Breast epithelium (tissue), 3 donors: ENCODE measurements at regions not wholly inside any gene's neighbourhood (a gene's known extent, or its start where the extent isn't known, plus 50 kb on each side); places are given as distances from the start of the nearest gene placed in this dataset.

ENCODE experiments used
- POLR2A ChIP-seq: fragments of 450-650 bp; IDR thresholded peaks from one replicate; pipeline ENCODE4 v1.6.1; 2016; ENCODE audit warnings: antibody characterized with exemption, mild to moderate bottlenecking, moderate library complexity
- POLR2AphosphoS5 ChIP-seq, 3 donors: sonication (generic); formaldehyde crosslinking; IDR thresholded peaks; one replicate each; pipeline ENCODE4 v1.6.1; 2017; ENCODE audit warnings: antibody characterized with exemption in 3 of 3
- TF ChIP-seq, protein P1 (sequence below), 3 donors: fragments of 450-650 bp; IDR thresholded peaks; one replicate each; pipeline ENCODE4 v1.5.1; 2016 to 2017; ENCODE audit warnings: antibody characterized with exemption in 3 of 3, mild to moderate bottlenecking in 3 of 3, moderate library complexity in 3 of 3

GRCh38 chr2:171235262-171235881 is 74.7 kb upstream of the TLK1 start:
- TF ChIP-seq POLR2A (no peak), POLR2AphosphoS5 (IDR thresholded peaks at IDR 0.05) (no peak)
- TF ChIP-seq, protein P1, sequence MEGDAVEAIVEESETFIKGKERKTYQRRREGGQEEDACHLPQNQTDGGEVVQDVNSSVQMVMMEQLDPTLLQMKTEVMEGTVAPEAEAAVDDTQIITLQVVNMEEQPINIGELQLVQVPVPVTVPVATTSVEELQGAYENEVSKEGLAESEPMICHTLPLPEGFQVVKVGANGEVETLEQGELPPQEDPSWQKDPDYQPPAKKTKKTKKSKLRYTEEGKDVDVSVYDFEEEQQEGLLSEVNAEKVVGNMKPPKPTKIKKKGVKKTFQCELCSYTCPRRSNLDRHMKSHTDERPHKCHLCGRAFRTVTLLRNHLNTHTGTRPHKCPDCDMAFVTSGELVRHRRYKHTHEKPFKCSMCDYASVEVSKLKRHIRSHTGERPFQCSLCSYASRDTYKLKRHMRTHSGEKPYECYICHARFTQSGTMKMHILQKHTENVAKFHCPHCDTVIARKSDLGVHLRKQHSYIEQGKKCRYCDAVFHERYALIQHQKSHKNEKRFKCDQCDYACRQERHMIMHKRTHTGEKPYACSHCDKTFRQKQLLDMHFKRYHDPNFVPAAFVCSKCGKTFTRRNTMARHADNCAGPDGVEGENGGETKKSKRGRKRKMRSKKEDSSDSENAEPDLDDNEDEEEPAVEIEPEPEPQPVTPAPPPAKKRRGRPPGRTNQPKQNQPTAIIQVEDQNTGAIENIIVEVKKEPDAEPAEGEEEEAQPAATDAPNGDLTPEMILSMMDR (IDR thresholded peaks at IDR 0.05), result no peak
